ENCODE measurements at regions not wholly inside any gene's neighbourhood (a gene's known extent, or its start where the extent isn't known, plus 50 kb on each side); places are given as distances from the start of the nearest gene placed in this dataset.
"Not testable (repeated sequence)": the region's sequence is repeated elsewhere in the genome, so short reads cannot be mapped to it uniquely, and the experiment has no call there.

DNA sequence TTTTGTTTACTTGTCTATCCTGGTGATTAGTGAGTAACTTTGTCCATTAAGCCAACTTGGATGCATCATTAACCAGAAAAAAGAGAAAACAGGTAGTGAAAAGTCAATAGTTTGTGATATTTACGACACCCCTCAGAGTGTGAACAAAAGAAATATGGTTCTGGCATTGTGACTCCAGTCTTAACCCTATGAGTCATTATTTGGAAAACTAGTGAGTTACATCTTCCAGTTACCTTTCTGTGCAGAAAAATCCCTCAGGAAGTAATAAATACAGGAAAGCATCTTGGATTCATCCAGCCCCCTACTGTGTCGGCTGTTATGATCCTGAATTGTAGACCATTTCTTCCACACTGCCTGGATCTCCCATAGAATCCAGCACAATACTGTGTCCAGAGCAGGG lies 379.1 kb downstream of the GALC start:
- Histone ChIP-seq H3K36me3 (ENCODE audit: insufficient read depth, low read length) (no peaks in the 10 kb centered on the region), H2AFZ (ENCODE audit: low read length) (no peak overlapping the region), H3K27me3 (ENCODE audit: insufficient read depth, low read length) (no peaks in the 10 kb centered on the region), H3K4me2 (ENCODE audit: insufficient read depth, low read length) (no peak overlapping the region), H3K4me3 (ENCODE audit: insufficient read depth, low read length) (no peak overlapping the region), H3K9me3 (ENCODE audit: low read depth, low read length) (peaks cover 2% of the 10 kb centered on the region), H3K27ac (ENCODE audit: low read depth, low read length) (no peak overlapping the region), H3K79me2 (ENCODE audit: insufficient read depth, low read length) (no peaks in the 10 kb centered on the region), H4K20me1 (ENCODE audit: insufficient read depth, low read length) (no peaks in the 10 kb centered on the region), H3K4me1 (ENCODE audit: insufficient read depth, low read length) (no peaks in the 10 kb centered on the region)
- TF ChIP-seq, protein P1, sequence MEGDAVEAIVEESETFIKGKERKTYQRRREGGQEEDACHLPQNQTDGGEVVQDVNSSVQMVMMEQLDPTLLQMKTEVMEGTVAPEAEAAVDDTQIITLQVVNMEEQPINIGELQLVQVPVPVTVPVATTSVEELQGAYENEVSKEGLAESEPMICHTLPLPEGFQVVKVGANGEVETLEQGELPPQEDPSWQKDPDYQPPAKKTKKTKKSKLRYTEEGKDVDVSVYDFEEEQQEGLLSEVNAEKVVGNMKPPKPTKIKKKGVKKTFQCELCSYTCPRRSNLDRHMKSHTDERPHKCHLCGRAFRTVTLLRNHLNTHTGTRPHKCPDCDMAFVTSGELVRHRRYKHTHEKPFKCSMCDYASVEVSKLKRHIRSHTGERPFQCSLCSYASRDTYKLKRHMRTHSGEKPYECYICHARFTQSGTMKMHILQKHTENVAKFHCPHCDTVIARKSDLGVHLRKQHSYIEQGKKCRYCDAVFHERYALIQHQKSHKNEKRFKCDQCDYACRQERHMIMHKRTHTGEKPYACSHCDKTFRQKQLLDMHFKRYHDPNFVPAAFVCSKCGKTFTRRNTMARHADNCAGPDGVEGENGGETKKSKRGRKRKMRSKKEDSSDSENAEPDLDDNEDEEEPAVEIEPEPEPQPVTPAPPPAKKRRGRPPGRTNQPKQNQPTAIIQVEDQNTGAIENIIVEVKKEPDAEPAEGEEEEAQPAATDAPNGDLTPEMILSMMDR (IDR thresholded peaks at IDR 0.05; ENCODE audit: extremely low read depth, low read depth, low read length) = no peak
- no peak for DNase-seq (ENCODE audit: insufficient read length, low spot score, missing footprints)

DNA sequence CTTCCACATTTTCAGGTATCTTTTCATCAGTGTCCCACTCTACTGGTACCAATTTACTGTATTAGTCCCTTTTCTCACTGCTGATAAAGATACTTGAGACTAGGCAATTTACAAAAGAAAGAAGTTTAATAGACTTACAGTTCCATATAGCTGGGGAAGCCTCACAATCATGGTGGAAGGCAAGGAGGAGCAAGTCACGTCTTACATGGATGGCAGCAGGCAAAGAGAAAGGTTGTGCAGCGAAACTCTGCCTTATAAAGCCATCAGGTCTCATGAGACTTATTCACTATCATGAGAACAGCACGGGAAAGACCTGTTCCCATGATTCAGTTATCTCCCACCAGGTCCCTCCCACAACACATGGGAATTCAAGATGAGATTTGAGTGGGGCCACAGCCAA lies 385.9 kb downstream of the GALC start:
- not testable (repeated sequence) for H3K4me3 ChIP-seq (ENCODE audit: insufficient read depth, low read length); H3K27me3 ChIP-seq (ENCODE audit: insufficient read depth, low read length); H3K4me1 ChIP-seq (ENCODE audit: insufficient read depth, low read length); H4K20me1 ChIP-seq (ENCODE audit: insufficient read depth, low read length); H2AFZ ChIP-seq (ENCODE audit: low read length); H3K9me3 ChIP-seq (ENCODE audit: low read depth, low read length); H3K27ac ChIP-seq (ENCODE audit: low read depth, low read length); H3K4me2 ChIP-seq (ENCODE audit: insufficient read depth, low read length); DNase-seq (ENCODE audit: insufficient read length, low spot score, missing footprints); H3K79me2 ChIP-seq (ENCODE audit: insufficient read depth, low read length); H3K36me3 ChIP-seq (ENCODE audit: insufficient read depth, low read length)

DNA sequence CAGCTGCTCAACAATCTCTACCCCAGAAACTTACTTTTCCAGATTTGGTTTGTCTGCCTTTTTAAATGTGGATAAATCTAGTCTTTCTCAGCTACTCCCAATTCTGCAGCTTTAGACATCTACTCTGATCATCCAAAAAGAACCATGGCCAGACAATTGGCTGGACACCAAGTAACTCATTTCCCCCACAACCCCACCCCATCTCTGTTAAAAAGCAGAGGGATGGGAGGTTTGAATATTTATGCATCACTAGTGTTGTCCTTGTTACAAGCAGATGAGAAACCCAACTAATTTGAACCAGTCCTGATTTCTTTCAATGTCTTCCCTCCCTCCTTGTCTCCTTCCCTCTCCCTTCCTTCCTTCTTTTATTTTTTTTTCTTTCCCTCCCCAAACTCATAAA lies 391.9 kb downstream of the GALC start:
- H3K79me2 ChIP-seq (ENCODE audit: insufficient read depth, low read length) = no peaks in the 10 kb centered on the region
- no peak overlapping the region for H2AFZ ChIP-seq (ENCODE audit: low read length)
- H3K27me3 ChIP-seq (ENCODE audit: insufficient read depth, low read length) = no peaks in the 10 kb centered on the region
- H3K4me1 ChIP-seq (ENCODE audit: insufficient read depth, low read length) = no peaks in the 10 kb centered on the region
- TF ChIP-seq, protein P1 (IDR thresholded peaks at IDR 0.05; ENCODE audit: extremely low read depth, low read depth, low read length) = no peak
- no peaks in the 10 kb centered on the region for H3K36me3 ChIP-seq (ENCODE audit: insufficient read depth, low read length)
- no peaks in the 10 kb centered on the region for H4K20me1 ChIP-seq (ENCODE audit: insufficient read depth, low read length)
- H3K4me3 ChIP-seq (ENCODE audit: insufficient read depth, low read length) = no peak overlapping the region
- DNase-seq (ENCODE audit: insufficient read length, low spot score, missing footprints) = no peak
- H3K27ac ChIP-seq (ENCODE audit: low read depth, low read length) = no peak overlapping the region
- H3K9me3 ChIP-seq (ENCODE audit: low read depth, low read length) = peaks cover 2% of the 10 kb centered on the region
- H3K4me2 ChIP-seq (ENCODE audit: insufficient read depth, low read length) = no peak overlapping the region

DNA sequence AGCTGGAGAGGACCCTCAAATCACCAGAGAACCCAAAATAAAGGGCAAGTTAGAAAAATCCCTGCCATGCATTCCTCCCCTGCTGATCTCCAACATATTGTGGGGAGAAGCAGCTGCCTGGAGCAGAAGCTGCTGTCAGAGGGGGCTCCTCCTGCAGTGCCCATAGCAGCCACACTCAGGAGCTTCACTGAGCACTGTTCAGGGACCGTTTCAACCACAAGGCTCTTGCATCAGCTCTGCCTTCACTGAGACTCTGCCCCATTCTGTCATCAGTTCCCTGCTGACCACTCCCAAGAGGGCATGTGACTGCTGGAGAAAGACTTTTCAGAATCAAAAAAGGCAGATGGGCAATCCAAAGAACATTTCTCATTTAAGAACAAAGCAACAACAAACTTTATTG lies 392.7 kb downstream of the GALC start:
- no peaks in the 10 kb centered on the region for H3K79me2 ChIP-seq (ENCODE audit: insufficient read depth, low read length)
- H3K9me3 ChIP-seq (ENCODE audit: low read depth, low read length) = peaks cover 2% of the 10 kb centered on the region
- no peak overlapping the region for H2AFZ ChIP-seq (ENCODE audit: low read length)
- DNase-seq (ENCODE audit: insufficient read length, low spot score, missing footprints) = no peak
- no peaks in the 10 kb centered on the region for H3K27me3 ChIP-seq (ENCODE audit: insufficient read depth, low read length)
- H3K4me2 ChIP-seq (ENCODE audit: insufficient read depth, low read length) = no peak overlapping the region
- H4K20me1 ChIP-seq (ENCODE audit: insufficient read depth, low read length) = no peaks in the 10 kb centered on the region
- no peak overlapping the region for H3K4me3 ChIP-seq (ENCODE audit: insufficient read depth, low read length)
- no peak overlapping the region for H3K27ac ChIP-seq (ENCODE audit: low read depth, low read length)
- TF ChIP-seq, protein P1 (IDR thresholded peaks at IDR 0.05; ENCODE audit: extremely low read depth, low read depth, low read length) = no peak
- H3K36me3 ChIP-seq (ENCODE audit: insufficient read depth, low read length) = no peaks in the 10 kb centered on the region
- no peaks in the 10 kb centered on the region for H3K4me1 ChIP-seq (ENCODE audit: insufficient read depth, low read length)

DNA sequence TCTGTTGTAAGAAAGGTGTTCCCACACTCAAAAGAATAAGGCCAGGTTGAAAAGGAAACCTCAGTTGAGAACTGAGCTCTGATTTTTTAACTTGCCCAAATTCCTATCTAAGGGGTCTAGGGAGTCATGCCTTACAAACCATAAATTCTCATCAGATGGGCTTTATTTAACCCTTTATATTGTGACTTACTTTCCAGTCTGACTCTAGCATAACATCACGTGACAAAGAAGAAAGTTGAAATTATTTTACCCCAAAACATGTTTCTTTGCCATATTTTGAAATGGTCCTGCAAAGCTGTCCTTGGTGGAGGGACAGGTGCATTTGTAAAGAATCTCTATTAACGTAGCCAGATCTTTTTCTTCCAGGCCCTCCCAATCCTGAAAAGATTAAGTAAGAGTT lies 411.7 kb downstream of the GALC start:
- H3K27ac ChIP-seq (ENCODE audit: low read depth, low read length) = no peak overlapping the region
- no peaks in the 10 kb centered on the region for H3K27me3 ChIP-seq (ENCODE audit: insufficient read depth, low read length)
- H3K4me3 ChIP-seq (ENCODE audit: insufficient read depth, low read length) = no peak overlapping the region
- no peaks in the 10 kb centered on the region for H3K79me2 ChIP-seq (ENCODE audit: insufficient read depth, low read length)
- H3K9me3 ChIP-seq (ENCODE audit: low read depth, low read length) = no peaks in the 10 kb centered on the region
- TF ChIP-seq, protein P1 (IDR thresholded peaks at IDR 0.05; ENCODE audit: extremely low read depth, low read depth, low read length) = no peak
- H4K20me1 ChIP-seq (ENCODE audit: insufficient read depth, low read length) = no peaks in the 10 kb centered on the region
- H3K4me2 ChIP-seq (ENCODE audit: insufficient read depth, low read length) = no peak overlapping the region
- DNase-seq (ENCODE audit: insufficient read length, low spot score, missing footprints) = no peak
- no peaks in the 10 kb centered on the region for H3K36me3 ChIP-seq (ENCODE audit: insufficient read depth, low read length)
- H2AFZ ChIP-seq (ENCODE audit: low read length) = no peak overlapping the region
- H3K4me1 ChIP-seq (ENCODE audit: insufficient read depth, low read length) = no peaks in the 10 kb centered on the region
